ENCODE measurements at regions not wholly inside any gene's neighbourhood (a gene's known extent, or its start where the extent isn't known, plus 50 kb on each side); places are given as distances from the start of the nearest gene placed in this dataset.

- no peaks in the 10 kb centered on the region for H3K36me3 ChIP-seq (ENCODE audit: control insufficient read depth in 2 of 3, insufficient read depth in 3 of 3, low read length in 3 of 3)
- Mint-ChIP-seq H3K27me3 (peaks cover 5 to 36% (median 22%) of the 10 kb centered on the region in 5 donors), H3K36me3 (peaks cover 0 to 4% (median 0%) of the 10 kb centered on the region in 5 donors), H3K4me1 (no peaks in the 10 kb centered on the region), H3K4me3 (no peak overlapping the region), H3K27ac (no peak overlapping the region), H3K9me3 (peaks cover 0 to 31% (median 16%) of the 10 kb centered on the region in 11 donors)
- H3K4me1 ChIP-seq (ENCODE audit: control insufficient read depth in 2 of 2, insufficient read depth in 2 of 2, low read length in 2 of 2) = no peaks in the 10 kb centered on the region
- CTCF ChIA-PET = no interaction called here
- H3K4me3 ChIP-seq (ENCODE audit: low read length) = no peak overlapping the region
- ATAC-seq = no peak
- no peaks in the 10 kb centered on the region for H3K9me3 ChIP-seq (ENCODE audit: control insufficient read depth in 2 of 3, low read length in 3 of 3)
- H3K27ac ChIP-seq (ENCODE audit: low read depth, low read length) = no peak overlapping the region
- intact Hi-C loops (cut with micrococcal nuclease) = no loop called here
- no peak for DNase-seq
- POLR2A ChIA-PET = no interaction called here
- peaks cover 0 to 3% of the 10 kb centered on the region in 2 donors for H3K27me3 ChIP-seq (ENCODE audit: control insufficient read depth in 2 of 2, insufficient read depth in 2 of 2, low read length in 2 of 2)
These were observed 103.1 kb upstream of the CFAP20DC start for GRCh38 chr3:59152943-59153342.

- no peaks in the 10 kb centered on the region for H3K4me1 ChIP-seq (ENCODE audit: control insufficient read depth in 2 of 2, insufficient read depth in 2 of 2, low read length in 2 of 2)
- H3K9me3 ChIP-seq (ENCODE audit: control insufficient read depth in 2 of 3, low read length in 3 of 3) = no peaks in the 10 kb centered on the region
- ATAC-seq = no peak
- Mint-ChIP-seq H3K4me3 (no peak overlapping the region), H3K27ac (no peak overlapping the region), H3K9me3 (peaks cover 0 to 45% (median 18%) of the 10 kb centered on the region in 11 donors), H3K36me3 (peaks cover 0 to 4% (median 0%) of the 10 kb centered on the region in 5 donors), H3K4me1 (no peaks in the 10 kb centered on the region), H3K27me3 (peaks cover 12 to 39% (median 30%) of the 10 kb centered on the region in 5 donors)
- H3K27me3 ChIP-seq (ENCODE audit: control insufficient read depth in 2 of 2, insufficient read depth in 2 of 2, low read length in 2 of 2) = peaks cover 0 to 3% of the 10 kb centered on the region in 2 donors
- DNase-seq = no peak
- CTCF ChIA-PET = no interaction called here
- POLR2A ChIA-PET = no interaction called here
- intact Hi-C loops (cut with micrococcal nuclease) = no loop called here
- no peaks in the 10 kb centered on the region for H3K36me3 ChIP-seq (ENCODE audit: control insufficient read depth in 2 of 3, insufficient read depth in 3 of 3, low read length in 3 of 3)
- no peak overlapping the region for H3K27ac ChIP-seq (ENCODE audit: low read depth, low read length)
- H3K4me3 ChIP-seq (ENCODE audit: low read length) = no peak overlapping the region
These were observed 100.2 kb upstream of the CFAP20DC start for GRCh38 chr3:59150039-59150438.

GRCh38 chr3:59149166-59149565 lies 99.3 kb upstream of the CFAP20DC start:
- H3K4me1 Mint-ChIP-seq = no peaks in the 10 kb centered on the region
- H3K9me3 Mint-ChIP-seq = peaks cover 0 to 45% (median 18%) of the 10 kb centered on the region in 11 donors
- H3K9me3 ChIP-seq (ENCODE audit: control insufficient read depth in 2 of 3, low read length in 3 of 3) = no peaks in the 10 kb centered on the region
- intact Hi-C loops (cut with micrococcal nuclease) = no loop called here
- no peak overlapping the region for H3K4me3 ChIP-seq (ENCODE audit: low read length)
- ChIA-PET CTCF (no interaction called here), POLR2A (no interaction called here)
- H3K4me1 ChIP-seq (ENCODE audit: control insufficient read depth in 2 of 2, insufficient read depth in 2 of 2, low read length in 2 of 2) = no peaks in the 10 kb centered on the region
- peaks cover 0 to 4% (median 0%) of the 10 kb centered on the region in 5 donors for H3K36me3 Mint-ChIP-seq
- H3K27ac ChIP-seq (ENCODE audit: low read depth, low read length) = no peak overlapping the region
- H3K27me3 ChIP-seq (ENCODE audit: control insufficient read depth in 2 of 2, insufficient read depth in 2 of 2, low read length in 2 of 2) = peaks cover 0 to 3% of the 10 kb centered on the region in 2 donors
- no peak overlapping the region for H3K27ac Mint-ChIP-seq
- no peak overlapping the region for H3K4me3 Mint-ChIP-seq
- DNase-seq (no peak), ATAC-seq (no peak)
- no peaks in the 10 kb centered on the region for H3K36me3 ChIP-seq (ENCODE audit: control insufficient read depth in 2 of 3, insufficient read depth in 3 of 3, low read length in 3 of 3)
- H3K27me3 Mint-ChIP-seq = peaks cover 10 to 39% (median 29%) of the 10 kb centered on the region in 5 donors

GRCh38 chr3:59143447-59143846 lies 93.6 kb upstream of the CFAP20DC start:
- no peak overlapping the region for H3K4me3 ChIP-seq (ENCODE audit: low read length)
- Mint-ChIP-seq H3K4me3 (no peak overlapping the region), H3K4me1 (no peaks in the 10 kb centered on the region), H3K27ac (no peak overlapping the region), H3K9me3 (peaks cover 0 to 19% (median 6%) of the 10 kb centered on the region in 11 donors), H3K36me3 (no peaks in the 10 kb centered on the region), H3K27me3 (peaks cover 3 to 13% (median 8%) of the 10 kb centered on the region in 5 donors)
- H3K36me3 ChIP-seq (ENCODE audit: control insufficient read depth in 2 of 3, insufficient read depth in 3 of 3, low read length in 3 of 3) = no peaks in the 10 kb centered on the region
- ATAC-seq (no peak), DNase-seq (no peak)
- H3K4me1 ChIP-seq (ENCODE audit: control insufficient read depth in 2 of 2, insufficient read depth in 2 of 2, low read length in 2 of 2) = no peaks in the 10 kb centered on the region
- H3K27me3 ChIP-seq (ENCODE audit: control insufficient read depth in 2 of 2, insufficient read depth in 2 of 2, low read length in 2 of 2) = no peaks in the 10 kb centered on the region
- H3K9me3 ChIP-seq (ENCODE audit: control insufficient read depth in 2 of 3, low read length in 3 of 3) = no peaks in the 10 kb centered on the region
- H3K27ac ChIP-seq (ENCODE audit: low read depth, low read length) = no peak overlapping the region
- CTCF ChIA-PET = no interaction called here
- POLR2A ChIA-PET = no interaction called here
- intact Hi-C loops (cut with micrococcal nuclease) = no loop called here

- Histone ChIP-seq H3K27ac (ENCODE audit: low read depth, low read length) (no peak overlapping the region), H3K36me3 (ENCODE audit: control insufficient read depth in 2 of 3, insufficient read depth in 3 of 3, low read length in 3 of 3) (no peaks in the 10 kb centered on the region), H3K4me1 (ENCODE audit: control insufficient read depth in 2 of 2, insufficient read depth in 2 of 2, low read length in 2 of 2) (no peaks in the 10 kb centered on the region), H3K4me3 (ENCODE audit: low read length) (no peak overlapping the region), H3K9me3 (ENCODE audit: control insufficient read depth in 2 of 3, low read length in 3 of 3) (no peaks in the 10 kb centered on the region), H3K27me3 (ENCODE audit: control insufficient read depth in 2 of 2, insufficient read depth in 2 of 2, low read length in 2 of 2) (no peaks in the 10 kb centered on the region)
- Mint-ChIP-seq H3K9me3 (peaks cover 0 to 10% (median 2%) of the 10 kb centered on the region in 11 donors), H3K27me3 (peaks cover 0 to 12% (median 4%) of the 10 kb centered on the region in 5 donors), H3K4me3 (no peak overlapping the region), H3K36me3 (no peaks in the 10 kb centered on the region), H3K27ac (no peak overlapping the region), H3K4me1 (no peaks in the 10 kb centered on the region)
- ChIA-PET POLR2A (no interaction called here), CTCF (no interaction called here)
- intact Hi-C loops (cut with micrococcal nuclease) = no loop called here
- DNase-seq = no peak
- ATAC-seq = no peak
These were observed 92.7 kb upstream of the CFAP20DC start for GRCh38 chr3:59142556-59142955.

- DNase-seq (no peak), ATAC-seq (no peak)
- no peak overlapping the region for H3K27ac Mint-ChIP-seq
- H3K27me3 Mint-ChIP-seq = peaks cover 0 to 2% (median 0%) of the 10 kb centered on the region in 5 donors
- Histone ChIP-seq H3K36me3 (ENCODE audit: control insufficient read depth in 2 of 3, insufficient read depth in 3 of 3, low read length in 3 of 3) (no peaks in the 10 kb centered on the region), H3K27me3 (ENCODE audit: control insufficient read depth in 2 of 2, insufficient read depth in 2 of 2, low read length in 2 of 2) (no peaks in the 10 kb centered on the region), H3K4me3 (ENCODE audit: low read length) (no peak overlapping the region), H3K4me1 (ENCODE audit: control insufficient read depth in 2 of 2, insufficient read depth in 2 of 2, low read length in 2 of 2) (no peaks in the 10 kb centered on the region), H3K9me3 (ENCODE audit: control insufficient read depth in 2 of 3, low read length in 3 of 3) (no peaks in the 10 kb centered on the region), H3K27ac (ENCODE audit: low read depth, low read length) (no peak overlapping the region)
- H3K4me3 Mint-ChIP-seq = no peak overlapping the region
- POLR2A ChIA-PET = no interaction called here
- CTCF ChIA-PET = no interaction called here
- no peaks in the 10 kb centered on the region for H3K36me3 Mint-ChIP-seq
- intact Hi-C loops (cut with micrococcal nuclease) = no loop called here
- H3K4me1 Mint-ChIP-seq = no peaks in the 10 kb centered on the region
- no peaks in the 10 kb centered on the region for H3K9me3 Mint-ChIP-seq
These were observed 89.1 kb upstream of the CFAP20DC start for GRCh38 chr3:59138966-59139365.

- Histone ChIP-seq H3K36me3 (ENCODE audit: control insufficient read depth in 2 of 3, insufficient read depth in 3 of 3, low read length in 3 of 3) (no peaks in the 10 kb centered on the region), H3K4me1 (ENCODE audit: control insufficient read depth in 2 of 2, insufficient read depth in 2 of 2, low read length in 2 of 2) (no peaks in the 10 kb centered on the region), H3K9me3 (ENCODE audit: control insufficient read depth in 2 of 3, low read length in 3 of 3) (no peaks in the 10 kb centered on the region), H3K27me3 (ENCODE audit: control insufficient read depth in 2 of 2, insufficient read depth in 2 of 2, low read length in 2 of 2) (no peaks in the 10 kb centered on the region), H3K4me3 (ENCODE audit: low read length) (no peak overlapping the region), H3K27ac (ENCODE audit: low read depth, low read length) (no peak overlapping the region)
- ATAC-seq (no peak), DNase-seq (no peak)
- intact Hi-C loops (cut with micrococcal nuclease) = no loop called here
- Mint-ChIP-seq H3K4me3 (no peak overlapping the region), H3K4me1 (no peaks in the 10 kb centered on the region), H3K27me3 (peaks cover 0 to 6% (median 0%) of the 10 kb centered on the region in 5 donors), H3K36me3 (no peaks in the 10 kb centered on the region), H3K27ac (no peak overlapping the region), H3K9me3 (no peaks in the 10 kb centered on the region)
- ChIA-PET POLR2A (no interaction called here), CTCF (no interaction called here)
These were observed 87.6 kb upstream of the CFAP20DC start for GRCh38 chr3:59137415-59137814.
